ENCODE measurements at regions not wholly inside any gene's neighbourhood (a gene's known extent, or its start where the extent isn't known, plus 50 kb on each side); places are given as distances from the start of the nearest gene placed in this dataset.

- no peak for DNase-seq (ENCODE audit: low spot score)
- no peak for TF ChIP-seq CTCF (IDR thresholded peaks at IDR 0.05; ENCODE audit: extremely low read depth, insufficient read depth, missing control alignments)
- in situ Hi-C loops (cut with MboI; ENCODE audit: low pct_unique_long_range_greater_than_20kb, low sequenced_read_pairs, unreplicated experiment), result no loop called here
Observed at GRCh38 chr2:6103949-6104348, 411.8 kb downstream of the SOX11 start.

- DNase-seq (ENCODE audit: low spot score), result no peak
- TF ChIP-seq CTCF (IDR thresholded peaks at IDR 0.05; ENCODE audit: extremely low read depth, insufficient read depth, missing control alignments), result no peak
- in situ Hi-C loops (cut with MboI; ENCODE audit: low pct_unique_long_range_greater_than_20kb, low sequenced_read_pairs, unreplicated experiment), result no loop called here
Observed at GRCh38 chr2:6107290-6107689, 415.1 kb downstream of the SOX11 start.

GRCh38 chr2:6109831-6110230 is 417.6 kb downstream of the SOX11 start:
- no peak for DNase-seq (ENCODE audit: low spot score)
- no peak for TF ChIP-seq CTCF (IDR thresholded peaks at IDR 0.05; ENCODE audit: extremely low read depth, insufficient read depth, missing control alignments)
- in situ Hi-C loops (cut with MboI; ENCODE audit: low pct_unique_long_range_greater_than_20kb, low sequenced_read_pairs, unreplicated experiment), result no loop called here

- no peak for TF ChIP-seq CTCF (IDR thresholded peaks at IDR 0.05; ENCODE audit: extremely low read depth, insufficient read depth, missing control alignments)
- no peak for DNase-seq (ENCODE audit: low spot score)
Observed at GRCh38 chr2:6111781-6112261, 419.6 kb downstream of the SOX11 start.

GRCh38 chr2:6113786-6114185 is 421.6 kb downstream of the SOX11 start:
- no peak for DNase-seq (ENCODE audit: low spot score)
- no peak for TF ChIP-seq CTCF (IDR thresholded peaks at IDR 0.05; ENCODE audit: extremely low read depth, insufficient read depth, missing control alignments)
- in situ Hi-C loops (cut with MboI; ENCODE audit: low pct_unique_long_range_greater_than_20kb, low sequenced_read_pairs, unreplicated experiment), result no loop called here

More at GRCh38 chr2:6111781-6112261, 419.6 kb downstream of the SOX11 start:
- in situ Hi-C loops (cut with MboI; ENCODE audit: low pct_unique_long_range_greater_than_20kb, low sequenced_read_pairs, unreplicated experiment), result no loop called here

GRCh38 chr2:6127718-6128117 is 435.5 kb downstream of the SOX11 start:
- TF ChIP-seq CTCF (IDR thresholded peaks at IDR 0.05; ENCODE audit: extremely low read depth, insufficient read depth, missing control alignments), result no peak
- DNase-seq (ENCODE audit: low spot score), result no peak
- in situ Hi-C loops (cut with MboI; ENCODE audit: low pct_unique_long_range_greater_than_20kb, low sequenced_read_pairs, unreplicated experiment), result no loop called here

- no peak for DNase-seq (ENCODE audit: low spot score)
- in situ Hi-C loops (cut with MboI; ENCODE audit: low pct_unique_long_range_greater_than_20kb, low sequenced_read_pairs, unreplicated experiment), result no loop called here
- no peak for TF ChIP-seq CTCF (IDR thresholded peaks at IDR 0.05; ENCODE audit: extremely low read depth, insufficient read depth, missing control alignments)
Observed at GRCh38 chr2:6139142-6139541, 447.0 kb downstream of the SOX11 start.

All from GM13977 (cell line).